GM12892 (cell line): ENCODE measurements at regions not wholly inside any gene's neighbourhood (a gene's known extent, or its start where the extent isn't known, plus 50 kb on each side); places are given as distances from the start of the nearest gene placed in this dataset.

ENCODE experiments used
- POLR2A ChIP-seq: IDR thresholded peaks from 2 replicates; pipeline ENCODE4 v1.6.1; 2011; ENCODE audit warnings: low read depth, low read length, control low read depth
- POLR2AphosphoS5 ChIP-seq: IDR thresholded peaks from 2 replicates; pipeline ENCODE4 v1.6.1; 2011; ENCODE audit warnings: low read depth, low read length, control low read depth
- TAF1 ChIP-seq: IDR thresholded peaks from 2 replicates; pipeline ENCODE4 v1.6.1; 2011; ENCODE audit warnings: low read depth, mild to moderate bottlenecking, control low read depth, low read length, borderline replicate concordance

- TF ChIP-seq POLR2A = no peak
- TF ChIP-seq POLR2AphosphoS5 = no peak
- no peak for TF ChIP-seq TAF1
Observed at GRCh38 chr17:73733517-73733916, 89.3 kb upstream of the SDK2 start.
